ENCODE measurements at regions not wholly inside any gene's neighbourhood (a gene's known extent, or its start where the extent isn't known, plus 50 kb on each side); places are given as distances from the start of the nearest gene placed in this dataset.

DNA sequence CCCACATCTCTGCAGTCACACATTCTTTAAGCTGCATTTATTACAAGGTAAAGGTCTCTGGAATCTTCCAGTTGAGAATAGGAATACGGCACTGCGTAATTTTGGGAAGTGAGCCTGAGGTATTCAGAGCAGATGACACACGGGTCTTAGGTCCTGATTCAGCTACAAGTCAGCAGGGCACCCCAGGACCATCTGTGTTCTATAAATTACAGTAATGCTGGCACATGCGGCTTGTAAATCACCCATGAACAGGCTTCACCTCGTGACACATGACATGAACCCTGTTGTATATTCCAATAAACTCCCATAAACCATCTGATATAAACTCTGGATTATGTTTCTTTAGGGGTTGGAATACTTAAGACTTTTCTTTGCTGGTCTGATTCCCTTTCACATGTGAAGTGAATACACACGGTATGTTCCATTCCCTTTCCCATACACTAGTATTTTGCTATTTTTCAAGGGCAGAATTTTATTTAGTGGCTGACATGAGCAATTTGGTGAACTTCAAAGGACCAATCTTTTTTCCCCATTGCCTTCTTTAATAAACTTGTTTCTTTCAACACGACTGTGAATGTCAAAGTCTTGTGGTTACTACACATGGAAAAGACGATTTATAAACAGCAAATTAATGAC is 298.6 kb downstream of the MEIS1 start:
- TF ChIP-seq, protein P1, sequence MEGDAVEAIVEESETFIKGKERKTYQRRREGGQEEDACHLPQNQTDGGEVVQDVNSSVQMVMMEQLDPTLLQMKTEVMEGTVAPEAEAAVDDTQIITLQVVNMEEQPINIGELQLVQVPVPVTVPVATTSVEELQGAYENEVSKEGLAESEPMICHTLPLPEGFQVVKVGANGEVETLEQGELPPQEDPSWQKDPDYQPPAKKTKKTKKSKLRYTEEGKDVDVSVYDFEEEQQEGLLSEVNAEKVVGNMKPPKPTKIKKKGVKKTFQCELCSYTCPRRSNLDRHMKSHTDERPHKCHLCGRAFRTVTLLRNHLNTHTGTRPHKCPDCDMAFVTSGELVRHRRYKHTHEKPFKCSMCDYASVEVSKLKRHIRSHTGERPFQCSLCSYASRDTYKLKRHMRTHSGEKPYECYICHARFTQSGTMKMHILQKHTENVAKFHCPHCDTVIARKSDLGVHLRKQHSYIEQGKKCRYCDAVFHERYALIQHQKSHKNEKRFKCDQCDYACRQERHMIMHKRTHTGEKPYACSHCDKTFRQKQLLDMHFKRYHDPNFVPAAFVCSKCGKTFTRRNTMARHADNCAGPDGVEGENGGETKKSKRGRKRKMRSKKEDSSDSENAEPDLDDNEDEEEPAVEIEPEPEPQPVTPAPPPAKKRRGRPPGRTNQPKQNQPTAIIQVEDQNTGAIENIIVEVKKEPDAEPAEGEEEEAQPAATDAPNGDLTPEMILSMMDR (IDR thresholded peaks at IDR 0.05), result no peak
- TF ChIP-seq POLR2AphosphoS5 (IDR thresholded peaks at IDR 0.05), result no peak
- no peak for TF ChIP-seq EP300 (IDR thresholded peaks at IDR 0.05)
- no peak for TF ChIP-seq POLR2A (IDR thresholded peaks at IDR 0.05)
